ENCODE measurements at regions not wholly inside any gene's neighbourhood (a gene's known extent, or its start where the extent isn't known, plus 50 kb on each side); places are given as distances from the start of the nearest gene placed in this dataset.

- ChIA-PET CTCF (interaction anchor here (1.0 kb wide), 1 partner anchor 17 kb away, joined by 3 read pairs; no protein-coding TSS in a partner anchor), RAD21 (ENCODE audit: unreplicated experiment) (no interaction called here), SMC1A (ENCODE audit: uncharacterized antibody, unreplicated experiment) (interaction anchor here (0.9 kb wide), 1 partner anchor 21 kb away, joined by 3 read pairs; no protein-coding TSS in a partner anchor), POLR2A (no interaction called here)
- no peak overlapping the region for H2AFZ ChIP-seq (ENCODE audit: control insufficient read depth, low read depth, low read length)
- DNase-seq (ENCODE audit: low read depth, low spot score) (no peak), FAIRE-seq (no peak), ATAC-seq (no peak)
- no peak overlapping the region for H3K4me2 ChIP-seq (ENCODE audit: control insufficient read depth, insufficient read depth)
- H3K4me3 ChIP-seq, result no peak overlapping the region
- TF ChIP-seq NR2F1 (conservative IDR thresholded peaks at IDR 0.05) (no peak), SREBF2 (IDR thresholded peaks at IDR 0.05; ENCODE audit: low read length) (no peak), RELA (IDR thresholded peaks at IDR 0.05; ENCODE audit: borderline replicate concordance, partially characterized antibody) (no peak), CBX5 (IDR thresholded peaks at IDR 0.05; ENCODE audit: low read depth) (no peak), ZSCAN29 (IDR thresholded peaks at IDR 0.05) (no peak), ZZZ3 (IDR thresholded peaks at IDR 0.05; ENCODE audit: control insufficient read depth, insufficient read length, low read depth) (no peak), CEBPZ (IDR thresholded peaks at IDR 0.05; ENCODE audit: low read depth, low read length) (no peak), FOXK2 (IDR thresholded peaks at IDR 0.05) (no peak), E2F4 (IDR thresholded peaks at IDR 0.05; ENCODE audit: low read depth, low read length) (no peak), CREB1 (IDR thresholded peaks at IDR 0.05; ENCODE audit: low read depth) (no peak), MAX (IDR thresholded peaks at IDR 0.05; ENCODE audit: low read depth, low read length) (no peak), TBL1XR1 (IDR thresholded peaks at IDR 0.05; ENCODE audit: low read depth, low read length) (no peak), SMAD1 (IDR thresholded peaks at IDR 0.05; ENCODE audit: low read depth, partially characterized antibody) (no peak), USF2 (IDR thresholded peaks at IDR 0.05; ENCODE audit: borderline replicate concordance, low read depth, low read length) (no peak), NKRF (conservative IDR thresholded peaks at IDR 0.05) (no peak)
- no peaks in the 10 kb centered on the region for H3K27me3 ChIP-seq (replicated peaks in 1 of 2; ENCODE audit: control insufficient read depth in 2 of 2, insufficient read depth in 2 of 2, low read length in 1 of 2)
- no peak overlapping the region for H3K27ac ChIP-seq (ENCODE audit: control insufficient read depth, insufficient read depth)
- H3K4me1 ChIP-seq (ENCODE audit: control insufficient read depth, insufficient read depth, low read length), result no peaks in the 10 kb centered on the region
- H4K20me1 ChIP-seq (ENCODE audit: control insufficient read depth, insufficient read depth), result no peaks in the 10 kb centered on the region
- no peaks in the 10 kb centered on the region for H3K36me3 ChIP-seq (ENCODE audit: control insufficient read depth in 2 of 2, insufficient read depth in 2 of 2, low read length in 1 of 2)
- in situ Hi-C loops (cut with MboI), result no loop called here
- H3K9ac ChIP-seq (ENCODE audit: control insufficient read depth, insufficient read depth, low read length), result no peak overlapping the region
- intact Hi-C loops (cut with micrococcal nuclease; ENCODE audit: unreplicated experiment), result no loop called here
- no peaks in the 10 kb centered on the region for H3K79me2 ChIP-seq (ENCODE audit: control insufficient read depth, insufficient read depth, low read length)
- BruUV-seq (replicated peaks), result no TSS peak
- H3K9me3 ChIP-seq (replicated peaks; ENCODE audit: control insufficient read depth, insufficient read depth, low read length), result no peaks in the 10 kb centered on the region
These were observed 1860.1 kb downstream of the SUCLG1 start for GRCh38 chr2:82599021-82599420.
